Endothelial cell of umbilical vein (primary cell): ENCODE measurements at regions not wholly inside any gene's neighbourhood (a gene's known extent, or its start where the extent isn't known, plus 50 kb on each side); places are given as distances from the start of the nearest gene placed in this dataset.

Experiments
- BruUV-seq: library from RNA; stranded (reverse); fragments of 400-500 nt; replicated peaks from 2 replicates; lab custom pipeline; 2021; lab: Mats Ljungman, UMichigan
- CTCF ChIA-PET: fragments of 300-600, 350-600 bp; sonication (Branson Sonifier 250); formaldehyde crosslinking; loops from one replicate; lab custom pipeline; 2021; ENCODE audit warnings: antibody characterized with exemption, inconsistent platforms; lab: Charles Lee
- POLR2A ChIA-PET: fragments of 300-600, 350-600 bp; sonication (Branson Sonifier 250); formaldehyde crosslinking; loops from one replicate; lab custom pipeline; 2021; ENCODE audit warnings: antibody characterized with exemption, inconsistent platforms; lab: Charles Lee
- DNase-seq: peaks from one replicate; pipeline ENCODE4 v3.0.0-alpha.2; 2011; ENCODE audit warnings: low read depth, low spot score
- FAIRE-seq: peaks from 2 replicates; lab custom pipeline; 2011; peaks lifted over from hg19 to GRCh38; lab: Jason Lieb, UNC
- H2AFZ ChIP-seq: 2 replicates; pipeline ENCODE4 v1.6.0; 2012; ENCODE audit warnings: low read depth, low read length, control low read depth, inconsistent platforms
- H3K27ac ChIP-seq: 2 replicates; pipeline ENCODE4 v1.5.1; 2011; ENCODE audit warnings: low read depth, mild to moderate bottlenecking, control low read depth, low read length, moderate library complexity; ENCODE audit not compliant: insufficient read depth
- H3K27me3 ChIP-seq, 2 experiments: 2 replicates each; pipeline versions ENCODE4 v1.6.0 to v1.6.1; 2011; ENCODE audit warnings: low read length in 2 of 2, mixed read lengths in 1 of 2; ENCODE audit not compliant: control insufficient read depth in 2 of 2, insufficient read depth in 2 of 2
- H3K36me3 ChIP-seq, 2 experiments: 2 replicates in 1 of 2; 3 replicates in 1 of 2; pipeline ENCODE4 v1.5.1; 2011; ENCODE audit warnings: low read length in 2 of 2, mild to moderate bottlenecking in 1 of 2, moderate library complexity in 1 of 2; ENCODE audit not compliant: control insufficient read depth in 2 of 2, insufficient read depth in 2 of 2; ENCODE audit errors: extremely low read depth in 1 of 2
- H3K4me1 ChIP-seq: 3 replicates; pipeline ENCODE4 v1.5.1; 2011; ENCODE audit warnings: mild to moderate bottlenecking, low read length; ENCODE audit not compliant: control insufficient read depth, insufficient read depth; ENCODE audit errors: extremely low read depth
- H3K4me2 ChIP-seq: 2 replicates; pipeline ENCODE4 v1.6.1; 2011; ENCODE audit warnings: low read length, control low read depth, mixed read lengths; ENCODE audit not compliant: insufficient read depth
- H3K4me3 ChIP-seq, 3 experiments: fragments of 200-600 bp in 1 of 3; sonication (generic), shearing (Covaris generic) in 1 of 3; replicated peaks in 1 of 3; 2 replicates each; pipeline ENCODE4 v1.5.1; 2011 to 2016; ENCODE audit warnings: control low read depth in 3 of 3, low read length in 3 of 3, mild to moderate bottlenecking in 2 of 3, inconsistent platforms in 1 of 3, low read depth in 1 of 3, moderate library complexity in 1 of 3; ENCODE audit not compliant: insufficient read depth in 1 of 3
- H3K79me2 ChIP-seq: 2 replicates; pipeline ENCODE4 v1.6.0; 2012; ENCODE audit warnings: low read length, inconsistent platforms; ENCODE audit not compliant: control insufficient read depth, insufficient read depth
- H3K9ac ChIP-seq: replicated peaks from 2 replicates; pipeline ENCODE3; 2011; ENCODE audit warnings: low read length, control low read depth; ENCODE audit not compliant: insufficient read depth; ENCODE audit errors: extremely low read depth
- H3K9me1 ChIP-seq: replicated peaks from 3 replicates; pipeline ENCODE4 v1.6.0; 2011; ENCODE audit warnings: mild to moderate bottlenecking, low read length; ENCODE audit not compliant: control insufficient read depth, insufficient read depth; ENCODE audit errors: extremely low read depth
- H3K9me3 ChIP-seq: replicated peaks from 2 replicates; pipeline ENCODE4 v1.5.1; 2012; ENCODE audit warnings: low read length, inconsistent platforms; ENCODE audit not compliant: control insufficient read depth, insufficient read depth
- H4K20me1 ChIP-seq: replicated peaks from 2 replicates; pipeline ENCODE3; 2011; ENCODE audit warnings: mild to moderate bottlenecking, low read length; ENCODE audit not compliant: control insufficient read depth, insufficient read depth; ENCODE audit errors: extremely low read depth
- CTCF ChIP-seq, 2 donors: IDR thresholded peaks; 1 replicate in 1 of 2; 2 replicates in 1 of 2; pipeline ENCODE4 v1.5.1; 2011; ENCODE audit warnings: low read length in 2 of 2, mild to moderate bottlenecking in 2 of 2, moderate library complexity in 2 of 2, control low read depth in 1 of 2, inconsistent platforms in 1 of 2, low read depth in 1 of 2; ENCODE audit not compliant: insufficient read depth in 1 of 2; ENCODE audit errors: extremely low read depth in 1 of 2
- EZH2 ChIP-seq: IDR thresholded peaks from 2 replicates; pipeline ENCODE4 v1.6.1; 2012; ENCODE audit warnings: borderline replicate concordance, low read depth, mild to moderate bottlenecking, moderate library complexity, low read length, inconsistent platforms; ENCODE audit not compliant: severe bottlenecking
- FOS ChIP-seq: IDR thresholded peaks from 2 replicates; pipeline ENCODE4 v1.6.1; 2011; ENCODE audit warnings: mild to moderate bottlenecking, low read length, moderate library complexity, borderline replicate concordance; ENCODE audit not compliant: insufficient read depth
- GATA2 ChIP-seq: IDR thresholded peaks from 2 replicates; pipeline ENCODE4 v1.7.0; 2011; ENCODE audit warnings: low read depth, mild to moderate bottlenecking, moderate library complexity, mixed read lengths, low read length; ENCODE audit not compliant: insufficient read length, insufficient read depth
- JUN ChIP-seq: IDR thresholded peaks from 2 replicates; pipeline ENCODE4 v1.6.1; 2011; ENCODE audit warnings: borderline replicate concordance, low read depth; ENCODE audit not compliant: insufficient read length, insufficient read depth
- MAX ChIP-seq: IDR thresholded peaks from 2 replicates; pipeline ENCODE4 v1.6.1; 2011; ENCODE audit not compliant: insufficient read depth, insufficient read length
- MYC ChIP-seq: IDR thresholded peaks from one replicate; pipeline ENCODE4 v1.6.1; 2011; ENCODE audit warnings: mild to moderate bottlenecking, low read depth, low read length
- POLR2A ChIP-seq: IDR thresholded peaks from 2 replicates; pipeline ENCODE4 v1.6.1; 2012; ENCODE audit warnings: low read depth, mild to moderate bottlenecking, control low read depth, low read length
- POLR2AphosphoS5 ChIP-seq: IDR thresholded peaks from 2 replicates; pipeline ENCODE4 v1.6.1; 2012; ENCODE audit warnings: low read depth, mild to moderate bottlenecking, control low read depth, low read length, moderate library complexity; ENCODE audit not compliant: insufficient read depth
- dilution Hi-C: fragments of 300-500 bp; cut with MboI; formaldehyde crosslinking; loops from one replicate; pipeline ENCODE4 v1.15.0; 2019; ENCODE audit warnings: low sequenced_read_pairs; ENCODE audit not compliant: extremely low pct_ligation_motif_present
- intact Hi-C: fragments of 100-400 bp; cut with micrococcal nuclease; formaldehyde crosslinking; loops from one replicate; pipeline ENCODE4 v1.10.0; 2022

GRCh38 chr9:12956261-12956660 lies 181.4 kb downstream of the LURAP1L start:
- POLR2A ChIA-PET, result no interaction called here
- Histone ChIP-seq H3K27ac (no peak overlapping the region), H3K4me1 (no peaks in the 10 kb centered on the region), H2AFZ (no peak overlapping the region), H3K9ac (no peak overlapping the region), H3K9me3 (no peaks in the 10 kb centered on the region), H4K20me1 (no peaks in the 10 kb centered on the region), H3K9me1 (no peaks in the 10 kb centered on the region), H3K36me3 (no peaks in the 10 kb centered on the region), H3K4me3 (no peak overlapping the region), H3K4me2 (no peak overlapping the region), H3K27me3 (no peaks in the 10 kb centered on the region), H3K79me2 (no peaks in the 10 kb centered on the region)
- BruUV-seq, result no TSS peak
- CTCF ChIA-PET, result interaction anchor here (1.1 kb wide), 1 partner anchor 19 kb away, joined by 3 read pairs; no protein-coding TSS in a partner anchor
- intact Hi-C loops (no loop called here), dilution Hi-C loops (no loop called here)
- TF ChIP-seq POLR2AphosphoS5, result no peak
- no peak for TF ChIP-seq MYC
- TF ChIP-seq POLR2A, result no peak
- TF ChIP-seq MAX, result no peak
- TF ChIP-seq FOS, result no peak
- TF ChIP-seq EZH2, result no peak
- TF ChIP-seq JUN, result no peak
- TF ChIP-seq CTCF (IDR thresholded peaks at IDR 0.05; ENCODE audit: extremely low read depth in 1 of 2, insufficient read depth in 1 of 2, low read depth in 1 of 2, low read length in 2 of 2), result no peak
- TF ChIP-seq GATA2, result no peak
- DNase-seq, result no peak
- no peak for FAIRE-seq
